Sigmoid colon (tissue), 4 donors: ENCODE measurements at regions not wholly inside any gene's neighbourhood (a gene's known extent, or its start where the extent isn't known, plus 50 kb on each side); places are given as distances from the start of the nearest gene placed in this dataset.

ENCODE experiments used
- CTCF ChIP-seq, 4 experiments: fragments of 450-650 bp in 3 of 4; fragments of 200-600 bp in 1 of 4; IDR thresholded peaks; one replicate each; pipeline ENCODE4 v1.5.1; 2016 to 2019; ENCODE audit warnings: antibody characterized with exemption in 4 of 4, mild to moderate bottlenecking in 3 of 4, moderate library complexity in 2 of 4
- EP300 ChIP-seq, 4 donors: sonication (generic); formaldehyde crosslinking; IDR thresholded peaks; one replicate each; pipeline ENCODE4 v1.6.1; 2017; ENCODE audit warnings: antibody characterized with exemption in 4 of 4
- POLR2A ChIP-seq, 2 donors: fragments of 450-650 bp; IDR thresholded peaks; one replicate each; pipeline ENCODE4 v1.6.1; 2016; ENCODE audit warnings: antibody characterized with exemption in 2 of 2, mild to moderate bottlenecking in 2 of 2, moderate library complexity in 2 of 2
- POLR2AphosphoS5 ChIP-seq, 4 donors: sonication (generic); formaldehyde crosslinking; IDR thresholded peaks; one replicate each; pipeline ENCODE4 v1.6.1; 2017; ENCODE audit warnings: antibody characterized with exemption in 4 of 4

DNA sequence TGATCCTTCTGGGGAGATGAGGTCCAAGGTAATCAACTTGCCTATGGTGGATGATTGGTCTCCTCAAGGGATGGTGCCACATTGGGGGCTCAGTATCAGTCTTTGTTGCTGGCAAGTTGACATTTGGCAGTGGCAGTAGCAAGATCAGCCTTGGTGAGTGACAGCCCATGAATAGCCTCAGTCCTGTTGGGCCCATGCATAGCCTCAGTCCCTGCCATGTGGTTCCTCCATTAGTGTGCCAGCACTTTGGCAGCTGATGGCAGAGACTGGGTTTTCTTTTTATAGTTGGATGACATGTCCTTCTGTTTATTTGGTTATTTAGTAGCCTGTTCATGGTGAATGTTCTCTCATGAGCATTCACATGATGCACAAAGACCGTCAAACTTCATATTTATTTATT lies 179.6 kb downstream of the CBLN1 start:
- TF ChIP-seq CTCF (IDR thresholded peaks at IDR 0.05) (no peak), POLR2A (IDR thresholded peaks at IDR 0.05) (no peak), POLR2AphosphoS5 (IDR thresholded peaks at IDR 0.05) (no peak), EP300 (IDR thresholded peaks at IDR 0.05) (no peak)
